ENCODE measurements at regions not wholly inside any gene's neighbourhood (a gene's known extent, or its start where the extent isn't known, plus 50 kb on each side); places are given as distances from the start of the nearest gene placed in this dataset.
"Not testable (repeated sequence)": the region's sequence is repeated elsewhere in the genome, so short reads cannot be mapped to it uniquely, and the experiment has no call there.

DNA sequence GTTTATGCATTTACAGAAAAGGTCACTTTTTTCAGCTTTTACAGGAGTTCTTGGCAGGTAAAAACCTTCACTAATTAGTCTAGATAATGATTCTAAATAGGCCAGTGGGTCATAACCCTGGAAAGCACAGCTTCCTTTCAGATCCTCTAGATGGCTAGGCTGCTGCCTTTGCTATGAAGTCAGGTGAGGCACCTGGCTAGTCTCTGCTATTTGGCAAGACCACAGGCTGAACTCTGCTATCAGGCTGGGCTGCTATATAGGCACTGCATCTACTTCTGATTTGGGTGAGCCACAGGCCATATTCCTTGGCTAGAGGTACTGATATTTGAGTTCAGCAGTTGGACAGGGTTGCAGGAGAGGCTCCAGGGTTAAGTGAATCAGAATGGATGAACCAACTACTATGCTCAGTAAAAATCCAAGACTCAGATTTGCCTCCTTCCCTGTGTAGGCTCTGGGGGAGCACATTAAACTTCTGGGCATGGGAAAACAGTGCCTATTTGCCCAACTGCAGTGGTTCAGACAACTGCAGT is 665.7 kb upstream of the TBL1XR1 start:
- no peak overlapping the region for H3K27ac Mint-ChIP-seq
- Histone ChIP-seq H3K9me3 (peaks cover 2% of the 10 kb centered on the region), H3K27ac (ENCODE audit: low read length) (no peak overlapping the region), H3K27me3 (replicated peaks in 1 of 2; ENCODE audit: control insufficient read depth in 2 of 2, extremely low read depth in 1 of 2, insufficient read depth in 2 of 2, low read length in 1 of 2) (no peaks in the 10 kb centered on the region), H3K4me1 (ENCODE audit: control insufficient read depth in 1 of 2, extremely low read depth in 1 of 2, insufficient read depth in 2 of 2, low read length in 2 of 2) (no peaks in the 10 kb centered on the region), H3K36me3 (ENCODE audit: control insufficient read depth in 2 of 2, extremely low read depth in 1 of 2, insufficient read depth in 1 of 2, low read length in 1 of 2) (no peaks in the 10 kb centered on the region), H3K4me3 (ENCODE audit: control insufficient read depth in 1 of 2, extremely low read depth in 1 of 2, low read length in 1 of 2) (no peak overlapping the region)
- H3K27me3 Mint-ChIP-seq: peaks cover 0 to 6% of the 10 kb centered on the region in 2 donors
- ChIA-PET POLR2A (interaction anchor here in 1 of 2 donors (0.6 kb wide), 1 partner anchor 193 kb away, joined by 3 read pairs; no protein-coding TSS in a partner anchor), CTCF (no interaction called here)
- H3K4me1 Mint-ChIP-seq: no peaks in the 10 kb centered on the region
- peaks cover 12% of the 10 kb centered on the region for H3K36me3 Mint-ChIP-seq
- ATAC-seq (replicated peaks in 1 of 4) (no peak), DNase-seq (no peak)
- peaks cover 16 to 35% (median 18%) of the 10 kb centered on the region in 3 donors for H3K9me3 Mint-ChIP-seq
- H3K4me3 Mint-ChIP-seq: no peak overlapping the region

DNA sequence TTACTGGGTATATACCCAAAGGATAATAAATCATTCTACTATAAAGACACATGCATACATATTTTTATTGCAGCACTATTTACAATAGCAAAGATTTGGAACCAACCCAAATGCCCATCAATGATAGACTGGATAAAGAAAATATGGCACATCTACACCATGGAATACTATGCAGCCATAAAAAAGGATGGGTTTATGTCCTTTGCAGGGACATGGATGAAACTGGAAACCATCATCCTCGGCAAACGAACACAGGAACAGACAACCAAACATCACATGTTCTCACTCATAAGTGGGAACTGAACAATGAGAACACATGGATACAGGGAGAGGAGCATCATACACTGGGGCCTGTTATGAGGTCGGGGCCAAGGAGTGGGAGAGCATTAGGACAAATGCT is 665.0 kb upstream of the KCNMB2 start:
- H3K9me3 ChIP-seq; H3K27ac ChIP-seq (ENCODE audit: low read length); H3K27me3 Mint-ChIP-seq; H3K27ac Mint-ChIP-seq; H3K4me1 ChIP-seq (ENCODE audit: control insufficient read depth in 1 of 2, extremely low read depth in 1 of 2, insufficient read depth in 2 of 2, low read length in 2 of 2); POLR2A ChIA-PET; DNase-seq; H3K4me3 ChIP-seq (ENCODE audit: control insufficient read depth in 1 of 2, extremely low read depth in 1 of 2, low read length in 1 of 2); H3K4me3 Mint-ChIP-seq; ATAC-seq (replicated peaks in 1 of 4); H3K27me3 ChIP-seq (replicated peaks in 1 of 2; ENCODE audit: control insufficient read depth in 2 of 2, extremely low read depth in 1 of 2, insufficient read depth in 2 of 2, low read length in 1 of 2); H3K36me3 ChIP-seq (ENCODE audit: control insufficient read depth in 2 of 2, extremely low read depth in 1 of 2, insufficient read depth in 1 of 2, low read length in 1 of 2): not testable (repeated sequence)
- peaks cover 16 to 31% (median 20%) of the 10 kb centered on the region in 3 donors for H3K9me3 Mint-ChIP-seq
- CTCF ChIA-PET: interaction anchor here in 1 of 2 donors (0.6 kb wide), 1 partner anchor 218 kb away, joined by 5 read pairs; no protein-coding TSS in a partner anchor
- WGBS (ENCODE audit: insufficient coverage): no CpG with 5 or more reads among the region's 3 CpGs
- H3K4me1 Mint-ChIP-seq: peaks cover 7 to 12% (median 10%) of the 10 kb centered on the region in 3 donors
- peaks cover 15% of the 10 kb centered on the region for H3K36me3 Mint-ChIP-seq

DNA sequence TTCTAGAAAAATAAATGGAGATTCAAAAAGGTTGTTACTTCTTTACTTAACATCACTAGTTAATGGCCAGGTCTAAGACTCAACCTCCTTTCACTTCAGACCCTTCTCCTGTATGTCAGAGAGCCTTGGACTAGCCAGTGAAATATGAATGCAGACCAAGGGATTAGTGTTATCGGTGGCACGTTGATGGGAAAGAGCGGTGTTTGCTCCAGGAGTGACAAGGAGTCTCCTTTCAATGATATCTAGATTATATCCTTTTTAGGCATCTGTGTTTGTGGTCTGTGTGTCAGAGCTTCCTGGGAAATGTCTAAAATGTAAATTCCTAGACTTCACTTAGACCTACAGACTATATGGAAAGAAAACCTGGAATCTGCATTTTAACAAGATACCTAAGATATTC is 658.0 kb upstream of the KCNMB2 start:
- H3K27me3 Mint-ChIP-seq: no peaks in the 10 kb centered on the region
- no CpG with 5 or more reads among the region's 3 CpGs for WGBS (ENCODE audit: insufficient coverage)
- ATAC-seq (replicated peaks in 1 of 4) (no peak), DNase-seq (no peak)
- H3K27ac Mint-ChIP-seq: no peak overlapping the region
- ChIA-PET POLR2A (no interaction called here), CTCF (no interaction called here)
- Histone ChIP-seq H3K9me3 (no peaks in the 10 kb centered on the region), H3K27me3 (replicated peaks in 1 of 2; ENCODE audit: control insufficient read depth in 2 of 2, extremely low read depth in 1 of 2, insufficient read depth in 2 of 2, low read length in 1 of 2) (no peaks in the 10 kb centered on the region), H3K4me1 (ENCODE audit: control insufficient read depth in 1 of 2, extremely low read depth in 1 of 2, insufficient read depth in 2 of 2, low read length in 2 of 2) (peaks cover 0 to 3% of the 10 kb centered on the region in 2 experiments), H3K36me3 (ENCODE audit: control insufficient read depth in 2 of 2, extremely low read depth in 1 of 2, insufficient read depth in 1 of 2, low read length in 1 of 2) (no peaks in the 10 kb centered on the region), H3K4me3 (ENCODE audit: control insufficient read depth in 1 of 2, extremely low read depth in 1 of 2, low read length in 1 of 2) (no peak overlapping the region), H3K27ac (ENCODE audit: low read length) (no peak overlapping the region)
- H3K9me3 Mint-ChIP-seq: no peaks in the 10 kb centered on the region
- peaks cover 10 to 22% (median 10%) of the 10 kb centered on the region in 3 donors for H3K4me1 Mint-ChIP-seq
- no peaks in the 10 kb centered on the region for H3K36me3 Mint-ChIP-seq
- H3K4me3 Mint-ChIP-seq: no peak overlapping the region

DNA sequence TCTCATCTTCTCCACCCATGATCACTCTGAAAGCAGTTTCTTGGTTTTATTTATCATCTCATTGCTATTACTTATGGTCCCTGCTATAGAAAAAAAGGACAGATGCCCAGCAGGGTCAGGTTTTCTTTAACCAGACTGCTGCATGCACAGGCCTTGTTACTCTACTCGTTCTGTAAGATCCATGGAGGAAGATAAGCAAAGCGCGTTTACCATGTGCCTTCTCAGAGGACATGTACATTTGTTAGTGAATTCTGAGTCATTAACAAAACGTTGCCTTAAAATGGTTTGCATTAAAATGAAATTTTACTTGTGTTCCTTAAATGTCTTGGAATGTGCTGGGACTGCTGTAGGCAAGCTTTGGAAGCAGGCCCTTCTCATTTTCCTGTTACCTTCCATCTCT is 657.3 kb upstream of the KCNMB2 start:
- no peak overlapping the region for H3K27ac Mint-ChIP-seq

GRCh38 chr3:177881351-177881750 is 654.9 kb upstream of the KCNMB2 start:
- peaks cover 0 to 4% (median 0%) of the 10 kb centered on the region in 3 donors for H3K9me3 Mint-ChIP-seq
- ChIA-PET CTCF (no interaction called here), POLR2A (no interaction called here)
- H3K4me3 ChIP-seq (ENCODE audit: control insufficient read depth in 1 of 2, extremely low read depth in 1 of 2, low read length in 1 of 2): no peak overlapping the region
- H3K4me1 Mint-ChIP-seq: peaks cover 8 to 28% (median 11%) of the 10 kb centered on the region in 3 donors
- H3K27ac ChIP-seq (ENCODE audit: low read length): no peak overlapping the region
- ATAC-seq (replicated peaks in 1 of 4) (no peak), DNase-seq (no peak)
- H3K4me3 Mint-ChIP-seq: no peak overlapping the region
- H3K27me3 ChIP-seq (replicated peaks in 1 of 2; ENCODE audit: control insufficient read depth in 2 of 2, extremely low read depth in 1 of 2, insufficient read depth in 2 of 2, low read length in 1 of 2): no peaks in the 10 kb centered on the region
- no peaks in the 10 kb centered on the region for H3K27me3 Mint-ChIP-seq
- H3K4me1 ChIP-seq (ENCODE audit: control insufficient read depth in 1 of 2, extremely low read depth in 1 of 2, insufficient read depth in 2 of 2, low read length in 2 of 2): peaks cover 0 to 4% of the 10 kb centered on the region in 2 experiments
- WGBS (ENCODE audit: insufficient coverage): 100% methylated on average over 1 of the region's 3 CpGs
- no peak overlapping the region for H3K27ac Mint-ChIP-seq
- H3K9me3 ChIP-seq: no peaks in the 10 kb centered on the region
- no peaks in the 10 kb centered on the region for H3K36me3 ChIP-seq (ENCODE audit: control insufficient read depth in 2 of 2, extremely low read depth in 1 of 2, insufficient read depth in 1 of 2, low read length in 1 of 2)
- no peaks in the 10 kb centered on the region for H3K36me3 Mint-ChIP-seq

More for the DNA sequence above, 657.3 kb upstream of the KCNMB2 start:
- Histone ChIP-seq H3K9me3 (no peaks in the 10 kb centered on the region), H3K27me3 (replicated peaks in 1 of 2; ENCODE audit: control insufficient read depth in 2 of 2, extremely low read depth in 1 of 2, insufficient read depth in 2 of 2, low read length in 1 of 2) (no peaks in the 10 kb centered on the region), H3K4me1 (ENCODE audit: control insufficient read depth in 1 of 2, extremely low read depth in 1 of 2, insufficient read depth in 2 of 2, low read length in 2 of 2) (peaks cover 0 to 5% of the 10 kb centered on the region in 2 experiments), H3K4me3 (ENCODE audit: control insufficient read depth in 1 of 2, extremely low read depth in 1 of 2, low read length in 1 of 2) (no peak overlapping the region), H3K27ac (ENCODE audit: low read length) (no peak overlapping the region), H3K36me3 (ENCODE audit: control insufficient read depth in 2 of 2, extremely low read depth in 1 of 2, insufficient read depth in 1 of 2, low read length in 1 of 2) (no peaks in the 10 kb centered on the region)
- DNase-seq (no peak), ATAC-seq (replicated peaks in 1 of 4) (no peak)
- ChIA-PET CTCF (no interaction called here), POLR2A (no interaction called here)
- H3K36me3 Mint-ChIP-seq: no peaks in the 10 kb centered on the region
- no peak overlapping the region for H3K4me3 Mint-ChIP-seq
- 96% methylated on average over 3 of the region's 4 CpGs for WGBS (ENCODE audit: insufficient coverage)
- H3K27me3 Mint-ChIP-seq: no peaks in the 10 kb centered on the region
- peaks cover 14 to 29% (median 16%) of the 10 kb centered on the region in 3 donors for H3K4me1 Mint-ChIP-seq
- H3K9me3 Mint-ChIP-seq: no peaks in the 10 kb centered on the region

DNA sequence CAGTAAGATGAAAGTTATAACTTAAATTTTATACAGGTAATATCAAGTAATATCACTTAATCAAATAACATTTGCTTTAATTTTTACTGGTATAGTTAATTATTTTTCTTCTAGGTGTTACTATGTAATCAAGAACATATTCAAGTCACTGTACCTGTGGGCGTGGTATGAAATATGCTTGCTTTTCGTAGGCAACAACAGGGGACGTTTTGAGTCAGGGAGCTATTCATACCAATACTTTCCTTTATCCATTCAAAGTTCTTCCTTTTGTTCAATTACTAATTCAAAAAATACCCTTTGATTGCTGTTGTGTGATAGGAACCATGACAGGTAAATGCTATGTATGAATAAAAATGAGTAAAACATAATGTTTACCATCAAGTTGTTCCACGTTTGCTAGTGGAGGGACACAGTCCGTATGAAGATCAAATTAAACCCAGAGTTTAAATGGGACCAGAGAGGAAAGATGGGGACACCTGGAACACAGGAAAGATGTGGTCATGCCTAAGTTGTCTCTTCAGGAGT is 654.0 kb upstream of the KCNMB2 start:
- Mint-ChIP-seq H3K4me1 (peaks cover 8 to 23% (median 11%) of the 10 kb centered on the region in 3 donors), H3K4me3 (no peak overlapping the region), H3K9me3 (peaks cover 0 to 4% (median 0%) of the 10 kb centered on the region in 3 donors), H3K27ac (no peak overlapping the region), H3K36me3 (no peaks in the 10 kb centered on the region), H3K27me3 (no peaks in the 10 kb centered on the region)
- Histone ChIP-seq H3K4me1 (ENCODE audit: control insufficient read depth in 1 of 2, extremely low read depth in 1 of 2, insufficient read depth in 2 of 2, low read length in 2 of 2) (peaks cover 0 to 4% of the 10 kb centered on the region in 2 experiments), H3K27ac (ENCODE audit: low read length) (no peak overlapping the region), H3K9me3 (no peaks in the 10 kb centered on the region), H3K27me3 (replicated peaks in 1 of 2; ENCODE audit: control insufficient read depth in 2 of 2, extremely low read depth in 1 of 2, insufficient read depth in 2 of 2, low read length in 1 of 2) (no peaks in the 10 kb centered on the region), H3K4me3 (ENCODE audit: control insufficient read depth in 1 of 2, extremely low read depth in 1 of 2, low read length in 1 of 2) (no peak overlapping the region), H3K36me3 (ENCODE audit: control insufficient read depth in 2 of 2, extremely low read depth in 1 of 2, insufficient read depth in 1 of 2, low read length in 1 of 2) (no peaks in the 10 kb centered on the region)
- POLR2A ChIA-PET: no interaction called here
- no peak for DNase-seq
- CTCF ChIA-PET: no interaction called here
- 60% methylated on average over 1 of the region's 5 CpGs for WGBS (ENCODE audit: insufficient coverage)
- ATAC-seq (replicated peaks in 1 of 4): no peak
